ENCODE measurements at regions not wholly inside any gene's neighbourhood (a gene's known extent, or its start where the extent isn't known, plus 50 kb on each side); places are given as distances from the start of the nearest gene placed in this dataset.

DNA sequence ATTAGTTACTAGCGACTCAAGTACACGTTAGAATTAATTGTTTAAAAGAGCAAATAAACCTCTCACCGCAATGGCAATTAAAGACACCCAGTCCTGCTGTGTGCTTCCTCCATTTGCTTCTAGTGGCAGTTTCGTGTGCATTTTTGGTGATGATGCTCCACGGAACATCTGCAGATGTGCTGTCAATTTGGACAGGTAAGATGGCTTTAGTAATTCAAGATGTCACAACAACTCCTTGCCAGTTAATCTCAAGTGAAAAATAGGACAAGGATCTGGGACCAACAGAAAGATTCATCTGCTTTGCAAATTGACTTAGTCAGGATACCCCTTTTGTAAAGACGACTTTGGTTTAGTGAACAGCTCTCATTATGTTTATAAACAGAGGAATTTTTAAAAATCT lies 320.9 kb downstream of the GABRB3 start:
- TF ChIP-seq, protein P1, sequence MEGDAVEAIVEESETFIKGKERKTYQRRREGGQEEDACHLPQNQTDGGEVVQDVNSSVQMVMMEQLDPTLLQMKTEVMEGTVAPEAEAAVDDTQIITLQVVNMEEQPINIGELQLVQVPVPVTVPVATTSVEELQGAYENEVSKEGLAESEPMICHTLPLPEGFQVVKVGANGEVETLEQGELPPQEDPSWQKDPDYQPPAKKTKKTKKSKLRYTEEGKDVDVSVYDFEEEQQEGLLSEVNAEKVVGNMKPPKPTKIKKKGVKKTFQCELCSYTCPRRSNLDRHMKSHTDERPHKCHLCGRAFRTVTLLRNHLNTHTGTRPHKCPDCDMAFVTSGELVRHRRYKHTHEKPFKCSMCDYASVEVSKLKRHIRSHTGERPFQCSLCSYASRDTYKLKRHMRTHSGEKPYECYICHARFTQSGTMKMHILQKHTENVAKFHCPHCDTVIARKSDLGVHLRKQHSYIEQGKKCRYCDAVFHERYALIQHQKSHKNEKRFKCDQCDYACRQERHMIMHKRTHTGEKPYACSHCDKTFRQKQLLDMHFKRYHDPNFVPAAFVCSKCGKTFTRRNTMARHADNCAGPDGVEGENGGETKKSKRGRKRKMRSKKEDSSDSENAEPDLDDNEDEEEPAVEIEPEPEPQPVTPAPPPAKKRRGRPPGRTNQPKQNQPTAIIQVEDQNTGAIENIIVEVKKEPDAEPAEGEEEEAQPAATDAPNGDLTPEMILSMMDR (IDR thresholded peaks at IDR 0.05; ENCODE audit: low read depth, low read length, missing control alignments) = no peak
- no peak overlapping the region for H3K4me3 ChIP-seq (ENCODE audit: low read depth, low read length)
- no peak for DNase-seq (ENCODE audit: low read depth)

GRCh38 chr15:26449291-26449690 lies 323.6 kb downstream of the GABRB3 start:
- no peak overlapping the region for H3K4me3 ChIP-seq (ENCODE audit: low read depth, low read length)
- TF ChIP-seq, protein P1 (IDR thresholded peaks at IDR 0.05; ENCODE audit: low read depth, low read length, missing control alignments) = no peak
- DNase-seq (ENCODE audit: low read depth) = no peak

GRCh38 chr15:26443321-26443720 lies 329.5 kb downstream of the GABRB3 start:
- TF ChIP-seq, protein P1 (IDR thresholded peaks at IDR 0.05; ENCODE audit: low read depth, low read length, missing control alignments) = no peak
- H3K4me3 ChIP-seq (ENCODE audit: low read depth, low read length) = no peak overlapping the region
- no peak for DNase-seq (ENCODE audit: low read depth)

GRCh38 chr15:26442680-26443079 lies 330.2 kb downstream of the GABRB3 start:
- H3K4me3 ChIP-seq (ENCODE audit: low read depth, low read length) = no peak overlapping the region
- no peak for DNase-seq (ENCODE audit: low read depth)
- TF ChIP-seq, protein P1 (IDR thresholded peaks at IDR 0.05; ENCODE audit: low read depth, low read length, missing control alignments) = no peak

GRCh38 chr15:26439681-26440080 lies 333.2 kb downstream of the GABRB3 start:
- no peak overlapping the region for H3K4me3 ChIP-seq (ENCODE audit: low read depth, low read length)
- no peak for DNase-seq (ENCODE audit: low read depth)
- TF ChIP-seq, protein P1 (IDR thresholded peaks at IDR 0.05; ENCODE audit: low read depth, low read length, missing control alignments) = no peak

GRCh38 chr15:26438718-26439117 lies 334.1 kb downstream of the GABRB3 start:
- TF ChIP-seq, protein P1 (IDR thresholded peaks at IDR 0.05; ENCODE audit: low read depth, low read length, missing control alignments) = no peak
- no peak overlapping the region for H3K4me3 ChIP-seq (ENCODE audit: low read depth, low read length)
- no peak for DNase-seq (ENCODE audit: low read depth)

DNA sequence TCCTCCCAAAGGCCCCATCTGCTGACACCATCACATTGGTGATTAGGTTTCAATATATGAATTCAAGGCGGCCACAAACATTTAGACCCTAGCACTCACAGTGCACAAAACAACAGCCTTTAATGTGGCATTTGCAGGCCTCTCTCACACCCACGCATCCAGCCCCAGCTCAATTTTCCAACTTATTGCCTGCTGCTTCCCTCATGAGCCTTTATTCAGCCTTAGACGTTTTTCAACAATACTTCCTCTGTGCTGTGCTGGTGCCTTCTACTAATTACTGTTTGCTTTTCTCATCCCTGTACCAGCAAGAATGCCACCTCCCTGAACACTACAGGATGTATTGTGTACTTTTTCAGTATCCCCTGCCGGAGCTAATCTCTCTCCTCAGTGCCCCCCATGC lies 334.6 kb downstream of the GABRB3 start:
- TF ChIP-seq, protein P1 (IDR thresholded peaks at IDR 0.05; ENCODE audit: low read depth, low read length, missing control alignments) = no peak
- H3K4me3 ChIP-seq (ENCODE audit: low read depth, low read length) = no peak overlapping the region
- DNase-seq (ENCODE audit: low read depth) = no peak

Measured in GM12864 (cell line).